Mammary epithelial cell (primary cell): ENCODE measurements at regions not wholly inside any gene's neighbourhood (a gene's known extent, or its start where the extent isn't known, plus 50 kb on each side); places are given as distances from the start of the nearest gene placed in this dataset.

ENCODE experiments used
- EZH2 ChIP-seq: IDR thresholded peaks from 2 replicates; pipeline ENCODE4 v1.6.1; 2012; ENCODE audit warnings: low read length, inconsistent platforms, borderline replicate concordance
- TF ChIP-seq, protein P1 (sequence below), 2 donors: IDR thresholded peaks in 1 of 2; conservative IDR thresholded peaks in 1 of 2; 2 replicates each; pipeline ENCODE4 v1.5.1; 2011 to 2012; ENCODE audit warnings: inconsistent platforms in 2 of 2, low read length in 2 of 2, mild to moderate bottlenecking in 2 of 2, control low read depth in 1 of 2, low read depth in 1 of 2; ENCODE audit not compliant: insufficient read depth in 1 of 2; ENCODE audit errors: extremely low read depth in 1 of 2

DNA sequence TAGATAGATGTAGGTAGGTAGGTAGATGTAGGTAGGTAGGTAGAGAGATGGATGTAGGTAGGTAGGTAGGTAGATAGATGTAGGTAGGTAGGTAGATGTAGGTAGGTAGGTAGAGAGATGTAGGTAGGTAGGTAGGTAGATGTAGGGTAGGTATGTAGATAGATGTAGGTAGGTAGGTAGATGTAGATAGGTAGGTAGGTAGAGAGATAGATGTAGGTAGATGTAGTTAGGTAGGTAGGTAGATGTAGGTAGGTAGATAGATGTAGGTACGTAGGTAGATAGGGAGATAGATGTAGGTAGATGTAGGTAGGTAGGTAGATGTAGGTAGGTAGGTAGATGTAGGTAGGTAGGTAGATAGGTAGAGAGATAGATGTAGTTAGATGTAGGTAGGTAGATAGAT is 62.3 kb upstream of the MORC3 start:
- TF ChIP-seq, protein P1, sequence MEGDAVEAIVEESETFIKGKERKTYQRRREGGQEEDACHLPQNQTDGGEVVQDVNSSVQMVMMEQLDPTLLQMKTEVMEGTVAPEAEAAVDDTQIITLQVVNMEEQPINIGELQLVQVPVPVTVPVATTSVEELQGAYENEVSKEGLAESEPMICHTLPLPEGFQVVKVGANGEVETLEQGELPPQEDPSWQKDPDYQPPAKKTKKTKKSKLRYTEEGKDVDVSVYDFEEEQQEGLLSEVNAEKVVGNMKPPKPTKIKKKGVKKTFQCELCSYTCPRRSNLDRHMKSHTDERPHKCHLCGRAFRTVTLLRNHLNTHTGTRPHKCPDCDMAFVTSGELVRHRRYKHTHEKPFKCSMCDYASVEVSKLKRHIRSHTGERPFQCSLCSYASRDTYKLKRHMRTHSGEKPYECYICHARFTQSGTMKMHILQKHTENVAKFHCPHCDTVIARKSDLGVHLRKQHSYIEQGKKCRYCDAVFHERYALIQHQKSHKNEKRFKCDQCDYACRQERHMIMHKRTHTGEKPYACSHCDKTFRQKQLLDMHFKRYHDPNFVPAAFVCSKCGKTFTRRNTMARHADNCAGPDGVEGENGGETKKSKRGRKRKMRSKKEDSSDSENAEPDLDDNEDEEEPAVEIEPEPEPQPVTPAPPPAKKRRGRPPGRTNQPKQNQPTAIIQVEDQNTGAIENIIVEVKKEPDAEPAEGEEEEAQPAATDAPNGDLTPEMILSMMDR (conservative IDR thresholded peaks at IDR 0.05 in 1 of 2, IDR thresholded peaks at IDR 0.05 in 1 of 2; ENCODE audit: extremely low read depth in 1 of 2, insufficient read depth in 1 of 2, low read depth in 1 of 2, low read length in 2 of 2): no peak
- no peak for TF ChIP-seq EZH2
